HG02943 (cell line): ENCODE measurements at regions not wholly inside any gene's neighbourhood (a gene's known extent, or its start where the extent isn't known, plus 50 kb on each side); places are given as distances from the start of the nearest gene placed in this dataset.

Source experiments
- ATAC-seq: cut with Tn5 transposase; IDR thresholded peaks from one replicate; pipeline ENCODE4 v1.9.1; 2021; ENCODE audit warnings: mild to moderate bottlenecking, low read depth, moderate library complexity; ENCODE audit not compliant: unreplicated experiment

- ATAC-seq = no peak
Measured at GRCh38 chr9:82923092-82923911, 139.6 kb downstream of the RASEF start.

- no peak for ATAC-seq
Measured at GRCh38 chr9:82923912-82924605, 138.9 kb downstream of the RASEF start.
